Spleen (tissue), 11 donors: ENCODE measurements at regions not wholly inside any gene's neighbourhood (a gene's known extent, or its start where the extent isn't known, plus 50 kb on each side); places are given as distances from the start of the nearest gene placed in this dataset.

Source experiments
- DNase-seq: peaks from one replicate; pipeline ENCODE4 v3.0.0-alpha.2; 2020
- H3K27ac ChIP-seq, 8 donors: fragments of 200-600 bp; sonication (generic) in 7 of 8; 1 replicate in 4 of 8; 2 replicates in 4 of 8; pipeline versions ENCODE4 v1.5.0 to v1.8.0; 2016 to 2021; ENCODE audit warnings: inconsistent platforms in 4 of 8, mild to moderate bottlenecking in 4 of 8, moderate library complexity in 1 of 8
- H3K27me3 ChIP-seq, 7 donors: fragments of 200-600 bp; sonication (generic) in 6 of 7; replicated peaks in 1 of 7; 1 replicate in 4 of 7; 2 replicates in 3 of 7; pipeline versions ENCODE4 v1.5.0 to v1.8.0; 2016 to 2021; ENCODE audit warnings: inconsistent platforms in 3 of 7, mild to moderate bottlenecking in 1 of 7
- H3K36me3 ChIP-seq, 6 donors: fragments of 200-600 bp; sonication (generic) in 5 of 6; 1 replicate in 4 of 6; 2 replicates in 2 of 6; pipeline versions ENCODE4 v1.5.0 to v1.8.0; 2016 to 2021; ENCODE audit warnings: inconsistent platforms in 2 of 6
- H3K4me1 ChIP-seq, 6 donors: fragments of 200-600 bp; sonication (generic) in 5 of 6; 1 replicate in 3 of 6; 2 replicates in 3 of 6; pipeline versions ENCODE4 v1.5.0 to v1.8.0; 2016 to 2021; ENCODE audit warnings: inconsistent platforms in 3 of 6
- H3K4me3 ChIP-seq, 8 donors: fragments of 200-600 bp; sonication (generic) in 7 of 8; 1 replicate in 4 of 8; 2 replicates in 4 of 8; pipeline versions ENCODE4 v1.5.0 to v1.8.0; 2016 to 2021; ENCODE audit warnings: inconsistent platforms in 4 of 8, mild to moderate bottlenecking in 4 of 8, moderate library complexity in 2 of 8
- H3K9me3 ChIP-seq, 8 donors: fragments of 200-600 bp; sonication (generic) in 7 of 8; 1 replicate in 4 of 8; 2 replicates in 4 of 8; pipeline versions ENCODE4 v1.5.0 to v1.8.0; 2016 to 2021; ENCODE audit warnings: inconsistent platforms in 4 of 8
- POLR2A ChIP-seq, 3 donors: fragments of 450-650 bp; IDR thresholded peaks; one replicate each; pipeline ENCODE4 v1.5.1; 2017; ENCODE audit warnings: antibody characterized with exemption in 3 of 3, mild to moderate bottlenecking in 1 of 3
- POLR2AphosphoS5 ChIP-seq, 3 donors: sonication (generic); formaldehyde crosslinking; IDR thresholded peaks; one replicate each; pipeline ENCODE4 v1.5.1; 2017; ENCODE audit warnings: antibody characterized with exemption in 3 of 3
- WGBS, 5 donors: extraction: QIAGEN DNeasy Blood & Tissue Kit in 3 of 5; methylation state at CpG; one replicate each; pipeline versions ENCODE4 v1.1.5 to v1.1.7; 2013 to 2018; 5-methylcytosine and 5-hydroxymethylcytosine counted together
- intact Hi-C: fragments of 100-400 bp; cut with DNase I; formaldehyde crosslinking; loops from one replicate; pipeline ENCODE4 v1.15.0; 2023; ENCODE audit warnings: low total_unique reads
- TF ChIP-seq, protein P1 (sequence below), 11 experiments: fragments of 200-600 bp in 7 of 11; fragments of 450-650 bp in 4 of 11; sonication (generic) in 4 of 11; IDR thresholded peaks in 8 of 11; conservative IDR thresholded peaks in 3 of 11; 1 replicate in 7 of 11; 2 replicates in 4 of 11; pipeline versions ENCODE4 v1.4.0 to v1.8.0; 2016 to 2021; ENCODE audit warnings: antibody characterized with exemption in 11 of 11, inconsistent platforms in 4 of 11, mild to moderate bottlenecking in 1 of 11
- donor health status: healthy with polysubstance abuse.
- donor health status: DM: no; HTN: no; CAD: no; lungs with moderate emphysema.
- donor health status: DM: no; HTN: no; CAD: no.
- donor health status: Bipolar disorder and iron deficiency.
- donor health status: healthy.
- donor health status: DM: no; HTN: no; CAD: no.
- donor health status: DM: yes; HTN: yes; CAD: no.

DNA sequence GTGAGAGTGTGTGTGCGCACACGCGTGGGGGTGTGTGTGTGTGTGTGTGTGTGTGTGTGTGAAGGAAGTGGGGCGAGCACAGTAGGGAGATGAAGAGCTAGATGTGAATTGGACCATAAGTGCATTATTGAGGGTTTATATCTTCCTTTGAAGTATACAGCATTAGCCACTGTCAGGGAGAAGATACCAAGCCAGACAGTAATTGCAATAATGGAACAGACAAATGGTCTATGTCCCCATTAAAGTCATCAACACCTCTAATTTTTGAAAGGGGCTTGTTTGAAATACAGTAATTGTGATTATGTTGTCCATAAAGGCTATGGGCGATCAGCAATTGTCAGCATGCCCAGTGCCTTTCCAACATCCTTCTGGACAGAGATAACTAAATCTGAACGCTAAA is 429.2 kb upstream of the NR2F2 start:
- WGBS, 5 donors, result 80 to 89% (median 83%) methylated on average over 6 of the region's 6 CpGs
- no peak for DNase-seq

DNA sequence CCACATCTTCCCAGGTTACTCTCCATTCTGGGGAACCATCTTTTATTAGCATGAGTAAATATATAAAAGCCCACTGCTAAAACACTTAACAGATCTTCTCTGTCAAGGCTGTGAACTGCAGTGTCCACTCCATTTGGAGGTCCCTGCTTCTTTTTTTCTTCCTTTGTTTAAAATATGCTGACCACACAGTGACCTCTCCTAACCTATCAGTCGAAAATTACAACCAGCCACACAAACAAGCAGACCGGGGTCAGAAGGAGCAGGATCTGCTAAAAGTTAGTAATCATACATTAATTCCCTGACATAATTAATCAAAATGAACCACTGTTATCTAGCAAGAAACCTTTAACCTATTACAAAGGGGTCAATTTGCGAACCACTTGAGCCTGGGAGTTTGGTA is 427.9 kb upstream of the NR2F2 start:
- no peak for DNase-seq
- Histone ChIP-seq H3K27ac (peak overlapping the region in 4 of 8 donors; percentile 9 to 50 (median 21)), H3K27me3 (no peaks in the 10 kb centered on the region), H3K4me1 (peaks cover 0 to 13% (median 2%) of the 10 kb centered on the region in 6 donors), H3K36me3 (no peaks in the 10 kb centered on the region), H3K9me3 (no peaks in the 10 kb centered on the region), H3K4me3 (no peak overlapping the region)
- TF ChIP-seq, protein P1, sequence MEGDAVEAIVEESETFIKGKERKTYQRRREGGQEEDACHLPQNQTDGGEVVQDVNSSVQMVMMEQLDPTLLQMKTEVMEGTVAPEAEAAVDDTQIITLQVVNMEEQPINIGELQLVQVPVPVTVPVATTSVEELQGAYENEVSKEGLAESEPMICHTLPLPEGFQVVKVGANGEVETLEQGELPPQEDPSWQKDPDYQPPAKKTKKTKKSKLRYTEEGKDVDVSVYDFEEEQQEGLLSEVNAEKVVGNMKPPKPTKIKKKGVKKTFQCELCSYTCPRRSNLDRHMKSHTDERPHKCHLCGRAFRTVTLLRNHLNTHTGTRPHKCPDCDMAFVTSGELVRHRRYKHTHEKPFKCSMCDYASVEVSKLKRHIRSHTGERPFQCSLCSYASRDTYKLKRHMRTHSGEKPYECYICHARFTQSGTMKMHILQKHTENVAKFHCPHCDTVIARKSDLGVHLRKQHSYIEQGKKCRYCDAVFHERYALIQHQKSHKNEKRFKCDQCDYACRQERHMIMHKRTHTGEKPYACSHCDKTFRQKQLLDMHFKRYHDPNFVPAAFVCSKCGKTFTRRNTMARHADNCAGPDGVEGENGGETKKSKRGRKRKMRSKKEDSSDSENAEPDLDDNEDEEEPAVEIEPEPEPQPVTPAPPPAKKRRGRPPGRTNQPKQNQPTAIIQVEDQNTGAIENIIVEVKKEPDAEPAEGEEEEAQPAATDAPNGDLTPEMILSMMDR (IDR thresholded peaks at IDR 0.05 in 8 of 11, conservative IDR thresholded peaks at IDR 0.05 in 3 of 11), result no peak
- TF ChIP-seq POLR2A (IDR thresholded peaks at IDR 0.05) (no peak), POLR2AphosphoS5 (IDR thresholded peaks at IDR 0.05) (no peak)
- intact Hi-C loops, result no loop called here
- WGBS, 5 donors, result 47 to 79% (median 61%) methylated on average over 3 of the region's 3 CpGs

More for the DNA sequence above, 429.2 kb upstream of the NR2F2 start:
- Histone ChIP-seq H3K27me3 (no peaks in the 10 kb centered on the region), H3K27ac (peak overlapping the region in 4 of 8 donors; percentile 9 to 50 (median 24)), H3K36me3 (no peaks in the 10 kb centered on the region), H3K9me3 (no peaks in the 10 kb centered on the region), H3K4me1 (peaks cover 0 to 13% (median 2%) of the 10 kb centered on the region in 6 donors), H3K4me3 (no peak overlapping the region)
- TF ChIP-seq POLR2AphosphoS5 (IDR thresholded peaks at IDR 0.05) (no peak), POLR2A (IDR thresholded peaks at IDR 0.05) (no peak)
- TF ChIP-seq, protein P1 (IDR thresholded peaks at IDR 0.05 in 8 of 11, conservative IDR thresholded peaks at IDR 0.05 in 3 of 11), result no peak
- intact Hi-C loops, result no loop called here

DNA sequence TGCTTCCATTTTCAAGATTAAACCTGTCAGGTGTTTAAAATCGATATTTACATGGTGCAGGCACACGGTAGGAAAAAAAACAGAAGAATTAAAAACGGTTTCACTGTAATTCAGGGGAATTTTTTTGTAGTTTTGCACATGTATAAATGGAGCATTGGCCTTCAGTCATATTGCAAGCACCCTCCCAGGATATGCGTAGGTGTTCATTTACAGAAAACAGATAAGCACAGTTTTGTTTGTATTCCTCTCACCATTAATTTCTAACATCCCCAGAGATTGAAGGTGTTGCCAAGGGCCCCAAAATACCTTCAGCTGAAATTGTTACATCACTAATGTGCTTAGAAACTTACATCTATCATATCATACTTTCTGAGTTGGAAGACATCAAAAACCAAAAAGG is 427.1 kb upstream of the NR2F2 start:
- Histone ChIP-seq H3K9me3 (no peaks in the 10 kb centered on the region), H3K4me1 (peaks cover 0 to 13% (median 2%) of the 10 kb centered on the region in 6 donors), H3K4me3 (no peak overlapping the region), H3K27me3 (no peaks in the 10 kb centered on the region), H3K27ac (no peak overlapping the region), H3K36me3 (no peaks in the 10 kb centered on the region)
- intact Hi-C loops, result no loop called here
- TF ChIP-seq, protein P1 (IDR thresholded peaks at IDR 0.05 in 8 of 11, conservative IDR thresholded peaks at IDR 0.05 in 3 of 11), result no peak
- TF ChIP-seq POLR2A (IDR thresholded peaks at IDR 0.05), result no peak
- TF ChIP-seq POLR2AphosphoS5 (IDR thresholded peaks at IDR 0.05), result no peak
- WGBS, 5 donors, result 70 to 77% (median 73%) methylated on average over 4 of the region's 4 CpGs
- DNase-seq, result no peak

DNA sequence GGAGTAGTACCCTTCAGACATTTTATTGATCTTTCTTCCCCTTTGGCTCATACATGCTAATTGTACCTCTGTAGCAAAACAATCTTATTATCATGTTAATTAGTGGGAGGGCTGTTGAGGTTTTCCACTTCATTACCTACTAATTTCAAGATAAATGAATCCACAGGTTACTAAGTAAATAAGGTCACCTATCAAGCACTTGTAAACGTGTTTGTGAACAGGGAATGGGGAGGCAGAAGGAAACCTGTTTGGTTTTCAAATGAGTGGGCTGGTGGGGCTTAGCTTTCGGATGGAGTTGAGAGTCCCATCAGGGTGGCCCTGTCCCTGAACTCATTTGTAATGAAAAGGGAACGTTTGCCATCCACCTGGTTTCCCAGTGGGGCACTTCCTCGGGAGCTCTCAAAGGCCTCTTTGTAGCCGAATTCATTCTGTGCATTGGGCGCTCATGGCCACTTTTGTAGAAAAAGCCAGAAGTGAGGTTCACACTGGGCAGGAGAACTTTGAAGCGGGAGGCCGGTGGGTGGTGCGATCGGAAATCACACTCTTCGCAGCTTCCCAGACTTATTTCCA is 419.8 kb upstream of the NR2F2 start:
- Histone ChIP-seq H3K27me3 (no peaks in the 10 kb centered on the region), H3K9me3 (no peaks in the 10 kb centered on the region), H3K36me3 (no peaks in the 10 kb centered on the region), H3K27ac (no peak overlapping the region), H3K4me3 (no peak overlapping the region), H3K4me1 (no peaks in the 10 kb centered on the region)
- no peak for DNase-seq
- TF ChIP-seq, protein P1 (IDR thresholded peaks at IDR 0.05 in 8 of 11, conservative IDR thresholded peaks at IDR 0.05 in 3 of 11), result no peak
- TF ChIP-seq POLR2AphosphoS5 (IDR thresholded peaks at IDR 0.05) (no peak), POLR2A (IDR thresholded peaks at IDR 0.05) (no peak)
- 87 to 93% (median 88%) methylated on average over 11 of the region's 11 CpGs for WGBS, 5 donors
- intact Hi-C loops, result no loop called here
